WTC11 (cell line): ENCODE measurements at regions not wholly inside any gene's neighbourhood (a gene's known extent, or its start where the extent isn't known, plus 50 kb on each side); places are given as distances from the start of the nearest gene placed in this dataset.
A peak's percentile ranks its signal among the peaks of the same experiment; 100 is the strongest.

ENCODE experiments used
- ATAC-seq: fragments of 200-7000 bp; cut with Tn5 transposase; 2 replicates; pipeline ENCODE4 v1.10.0; 2021; ENCODE audit warnings: mild to moderate bottlenecking, moderate library complexity
- CTCF ChIA-PET: fragments of 300-600 bp; sonication (Branson Sonifier 250); formaldehyde crosslinking; loops from one replicate; lab custom pipeline; 2021; ENCODE audit warnings: antibody characterized with exemption; lab: Charles Lee
- POLR2A ChIA-PET: fragments of 350-600 bp; sonication (Branson Sonifier 250); formaldehyde crosslinking; loops from one replicate; lab custom pipeline; 2021; ENCODE audit warnings: antibody characterized with exemption; lab: Charles Lee
- DNase-seq: peaks from one replicate; pipeline ENCODE4 v3.0.0; 2021; ENCODE audit warnings: low spot score
- H3K27ac Mint-ChIP-seq: 2 replicates; pipeline ENCODE4 v1.8.0; 2021; ENCODE audit warnings: mixed read lengths
- H3K27me3 Mint-ChIP-seq: 2 replicates; pipeline ENCODE4 v1.8.0; 2021; ENCODE audit warnings: low read depth, mild to moderate bottlenecking, moderate library complexity, mixed read lengths
- H3K36me3 Mint-ChIP-seq: 2 replicates; pipeline ENCODE4 v1.8.0; 2021; ENCODE audit warnings: mixed read lengths
- H3K4me1 Mint-ChIP-seq: 2 replicates; pipeline ENCODE4 v1.8.0; 2022; ENCODE audit warnings: mixed read lengths
- H3K4me3 Mint-ChIP-seq: 2 replicates; pipeline ENCODE4 v1.8.0; 2021; ENCODE audit warnings: mild to moderate bottlenecking, moderate library complexity, mixed read lengths
- H3K9me3 Mint-ChIP-seq: 2 replicates; pipeline ENCODE4 v1.8.0; 2021; ENCODE audit warnings: mixed read lengths
- CDX4 ChIP-seq: fragments of 250-450 bp; sonication (Bioruptor Pico); IDR thresholded peaks from 2 replicates; pipeline ENCODE4 v1.9.0; 2021; ENCODE audit warnings: moderate library complexity, mild to moderate bottlenecking, inconsistent platforms, borderline replicate concordance
- CREM ChIP-seq: sonication (generic); formaldehyde crosslinking; IDR thresholded peaks from 2 replicates; pipeline ENCODE4 v1.8.1; 2022; ENCODE audit warnings: mild to moderate bottlenecking, missing genetic modification reagents, moderate library complexity
- EMX1 ChIP-seq: fragments of 250-450 bp; sonication (Bioruptor Pico); IDR thresholded peaks from 2 replicates; pipeline ENCODE4 v1.8.0; 2021; ENCODE audit warnings: mild to moderate bottlenecking
- ESRRA ChIP-seq: sonication (generic); formaldehyde crosslinking; IDR thresholded peaks from 2 replicates; pipeline ENCODE4 v1.8.1; 2022; ENCODE audit warnings: mild to moderate bottlenecking, missing genetic modification reagents, borderline replicate concordance
- ETV6 ChIP-seq: sonication (generic); formaldehyde crosslinking; IDR thresholded peaks from 2 replicates; pipeline ENCODE4 v1.8.1; 2022; ENCODE audit warnings: mild to moderate bottlenecking, missing genetic modification reagents
- GRHL2 ChIP-seq: fragments of 250-450 bp; sonication (Bioruptor Pico); IDR thresholded peaks from 2 replicates; pipeline ENCODE4 v1.8.0; 2022; ENCODE audit warnings: mild to moderate bottlenecking, moderate library complexity; ENCODE audit not compliant: insufficient replicate concordance, severe bottlenecking
- MYBL2 ChIP-seq: sonication (generic); formaldehyde crosslinking; IDR thresholded peaks from 2 replicates; pipeline ENCODE4 v1.8.1; 2023; ENCODE audit warnings: mild to moderate bottlenecking, moderate library complexity, missing genetic modification reagents
- SMAD4 ChIP-seq: sonication (generic); formaldehyde crosslinking; IDR thresholded peaks from 2 replicates; pipeline ENCODE4 v1.8.0; 2022; ENCODE audit warnings: mild to moderate bottlenecking, missing genetic modification reagents
- SP1 ChIP-seq: sonication (generic); formaldehyde crosslinking; conservative IDR thresholded peaks from 2 replicates; pipeline ENCODE4 v1.8.1; 2022; ENCODE audit warnings: missing genetic modification reagents
- TEAD4 ChIP-seq: sonication (generic); formaldehyde crosslinking; IDR thresholded peaks from 2 replicates; pipeline ENCODE4 v1.8.0; 2022; ENCODE audit warnings: mild to moderate bottlenecking, missing genetic modification reagents
- ZNF317 ChIP-seq: sonication (generic); formaldehyde crosslinking; IDR thresholded peaks from 2 replicates; pipeline ENCODE4 v1.8.1; 2023; ENCODE audit warnings: low read depth, mild to moderate bottlenecking, moderate library complexity, missing genetic modification reagents, borderline replicate concordance
- ZNF396 ChIP-seq: fragments of 250-450 bp; sonication (Bioruptor Pico); IDR thresholded peaks from 2 replicates; pipeline ENCODE4 v1.8.0; 2021; ENCODE audit warnings: mild to moderate bottlenecking, moderate library complexity, borderline replicate concordance
- ZNF423 ChIP-seq: fragments of 250-450 bp; sonication (Bioruptor Pico); IDR thresholded peaks from 2 replicates; pipeline ENCODE4 v2.1.2; 2022; ENCODE audit warnings: mild to moderate bottlenecking, moderate library complexity
- TF ChIP-seq, protein P1 (sequence below): sonication (generic); formaldehyde crosslinking; IDR thresholded peaks from 2 replicates; pipeline ENCODE4 v1.8.1; 2023; ENCODE audit warnings: mild to moderate bottlenecking, missing genetic modification reagents
- TF ChIP-seq, protein P2 (sequence below): fragments of 250-450 bp; sonication (Bioruptor Pico); IDR thresholded peaks from 2 replicates; pipeline ENCODE4 v1.9.0; 2021; ENCODE audit warnings: mild to moderate bottlenecking, borderline replicate concordance
- TF ChIP-seq, protein P3 (sequence below): sonication (generic); formaldehyde crosslinking; IDR thresholded peaks from 2 replicates; pipeline ENCODE4 v1.8.1; 2023; ENCODE audit warnings: mild to moderate bottlenecking, missing genetic modification reagents

DNA sequence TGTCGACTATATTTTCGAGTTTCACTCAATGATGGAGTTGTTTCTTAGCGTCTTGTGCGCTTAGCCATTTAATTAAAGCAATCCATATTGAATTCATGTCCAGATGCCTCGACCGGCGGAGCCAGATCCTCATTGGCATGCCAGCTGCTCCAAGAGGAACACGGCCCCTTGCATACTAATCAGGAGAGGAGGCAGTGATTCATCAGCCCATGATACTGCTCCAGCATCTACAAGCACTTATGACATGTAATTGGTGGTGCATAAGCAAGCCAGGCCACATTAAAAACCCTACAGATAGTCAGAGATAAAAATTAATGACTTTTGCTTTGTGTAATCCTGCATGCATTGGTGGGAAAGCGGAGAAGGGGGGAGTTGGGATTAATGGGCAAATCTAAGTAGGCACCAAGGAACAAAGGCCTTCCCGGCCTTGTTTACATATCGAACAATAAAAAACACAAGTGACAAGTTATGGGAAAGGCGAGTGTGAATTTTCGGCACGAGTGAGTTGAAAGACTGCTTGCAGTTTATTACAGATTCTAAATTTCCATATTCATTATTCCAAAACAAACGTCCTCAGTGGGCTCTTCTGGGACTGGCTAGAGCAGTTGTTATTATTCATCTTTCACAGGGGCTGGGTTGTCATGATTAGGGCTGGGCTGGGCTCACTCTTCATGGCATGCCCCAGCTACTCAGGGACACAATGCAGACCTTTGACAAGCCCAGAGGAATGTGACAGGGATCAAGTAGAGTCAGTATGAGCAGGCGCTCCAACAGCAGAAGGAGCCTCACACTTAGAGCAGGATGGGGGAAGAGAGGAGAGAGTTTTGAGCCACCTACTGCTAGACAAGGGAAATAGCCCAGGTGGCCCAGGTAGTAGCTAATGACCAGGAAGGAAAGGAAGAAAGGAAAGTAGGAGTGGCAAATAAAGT, 281.7 kb upstream of the ZFHX3 start:
- ATAC-seq (peak; percentile 89), DNase-seq (peak; percentile 22)
- TF ChIP-seq EMX1 (CRISPR knock-in tag) (no peak), SP1 (CRISPR knock-in tag) (no peak), ESRRA (CRISPR knock-in tag) (no peak), ZNF396 (no peak), ZNF317 (CRISPR knock-in tag) (no peak), ZNF423 (CRISPR knock-in tag) (no peak), ETV6 (CRISPR knock-in tag) (no peak), SMAD4 (CRISPR knock-in tag) (no peak), CDX4 (CRISPR knock-in tag) (no peak), CREM (no peak), TEAD4 (CRISPR knock-in tag) (no peak), GRHL2 (CRISPR knock-in tag) (no peak), MYBL2 (no peak)
- TF ChIP-seq, protein P1, sequence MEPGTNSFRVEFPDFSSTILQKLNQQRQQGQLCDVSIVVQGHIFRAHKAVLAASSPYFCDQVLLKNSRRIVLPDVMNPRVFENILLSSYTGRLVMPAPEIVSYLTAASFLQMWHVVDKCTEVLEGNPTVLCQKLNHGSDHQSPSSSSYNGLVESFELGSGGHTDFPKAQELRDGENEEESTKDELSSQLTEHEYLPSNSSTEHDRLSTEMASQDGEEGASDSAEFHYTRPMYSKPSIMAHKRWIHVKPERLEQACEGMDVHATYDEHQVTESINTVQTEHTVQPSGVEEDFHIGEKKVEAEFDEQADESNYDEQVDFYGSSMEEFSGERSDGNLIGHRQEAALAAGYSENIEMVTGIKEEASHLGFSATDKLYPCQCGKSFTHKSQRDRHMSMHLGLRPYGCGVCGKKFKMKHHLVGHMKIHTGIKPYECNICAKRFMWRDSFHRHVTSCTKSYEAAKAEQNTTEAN (CRISPR knock-in tag), result no peak
- TF ChIP-seq, protein P2, sequence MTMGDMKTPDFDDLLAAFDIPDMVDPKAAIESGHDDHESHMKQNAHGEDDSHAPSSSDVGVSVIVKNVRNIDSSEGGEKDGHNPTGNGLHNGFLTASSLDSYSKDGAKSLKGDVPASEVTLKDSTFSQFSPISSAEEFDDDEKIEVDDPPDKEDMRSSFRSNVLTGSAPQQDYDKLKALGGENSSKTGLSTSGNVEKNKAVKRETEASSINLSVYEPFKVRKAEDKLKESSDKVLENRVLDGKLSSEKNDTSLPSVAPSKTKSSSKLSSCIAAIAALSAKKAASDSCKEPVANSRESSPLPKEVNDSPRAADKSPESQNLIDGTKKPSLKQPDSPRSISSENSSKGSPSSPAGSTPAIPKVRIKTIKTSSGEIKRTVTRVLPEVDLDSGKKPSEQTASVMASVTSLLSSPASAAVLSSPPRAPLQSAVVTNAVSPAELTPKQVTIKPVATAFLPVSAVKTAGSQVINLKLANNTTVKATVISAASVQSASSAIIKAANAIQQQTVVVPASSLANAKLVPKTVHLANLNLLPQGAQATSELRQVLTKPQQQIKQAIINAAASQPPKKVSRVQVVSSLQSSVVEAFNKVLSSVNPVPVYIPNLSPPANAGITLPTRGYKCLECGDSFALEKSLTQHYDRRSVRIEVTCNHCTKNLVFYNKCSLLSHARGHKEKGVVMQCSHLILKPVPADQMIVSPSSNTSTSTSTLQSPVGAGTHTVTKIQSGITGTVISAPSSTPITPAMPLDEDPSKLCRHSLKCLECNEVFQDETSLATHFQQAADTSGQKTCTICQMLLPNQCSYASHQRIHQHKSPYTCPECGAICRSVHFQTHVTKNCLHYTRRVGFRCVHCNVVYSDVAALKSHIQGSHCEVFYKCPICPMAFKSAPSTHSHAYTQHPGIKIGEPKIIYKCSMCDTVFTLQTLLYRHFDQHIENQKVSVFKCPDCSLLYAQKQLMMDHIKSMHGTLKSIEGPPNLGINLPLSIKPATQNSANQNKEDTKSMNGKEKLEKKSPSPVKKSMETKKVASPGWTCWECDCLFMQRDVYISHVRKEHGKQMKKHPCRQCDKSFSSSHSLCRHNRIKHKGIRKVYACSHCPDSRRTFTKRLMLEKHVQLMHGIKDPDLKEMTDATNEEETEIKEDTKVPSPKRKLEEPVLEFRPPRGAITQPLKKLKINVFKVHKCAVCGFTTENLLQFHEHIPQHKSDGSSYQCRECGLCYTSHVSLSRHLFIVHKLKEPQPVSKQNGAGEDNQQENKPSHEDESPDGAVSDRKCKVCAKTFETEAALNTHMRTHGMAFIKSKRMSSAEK (CRISPR knock-in tag), result no peak
- TF ChIP-seq, protein P3, sequence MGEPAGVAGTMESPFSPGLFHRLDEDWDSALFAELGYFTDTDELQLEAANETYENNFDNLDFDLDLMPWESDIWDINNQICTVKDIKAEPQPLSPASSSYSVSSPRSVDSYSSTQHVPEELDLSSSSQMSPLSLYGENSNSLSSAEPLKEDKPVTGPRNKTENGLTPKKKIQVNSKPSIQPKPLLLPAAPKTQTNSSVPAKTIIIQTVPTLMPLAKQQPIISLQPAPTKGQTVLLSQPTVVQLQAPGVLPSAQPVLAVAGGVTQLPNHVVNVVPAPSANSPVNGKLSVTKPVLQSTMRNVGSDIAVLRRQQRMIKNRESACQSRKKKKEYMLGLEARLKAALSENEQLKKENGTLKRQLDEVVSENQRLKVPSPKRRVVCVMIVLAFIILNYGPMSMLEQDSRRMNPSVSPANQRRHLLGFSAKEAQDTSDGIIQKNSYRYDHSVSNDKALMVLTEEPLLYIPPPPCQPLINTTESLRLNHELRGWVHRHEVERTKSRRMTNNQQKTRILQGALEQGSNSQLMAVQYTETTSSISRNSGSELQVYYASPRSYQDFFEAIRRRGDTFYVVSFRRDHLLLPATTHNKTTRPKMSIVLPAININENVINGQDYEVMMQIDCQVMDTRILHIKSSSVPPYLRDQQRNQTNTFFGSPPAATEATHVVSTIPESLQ (CRISPR knock-in tag), result no peak
- ChIA-PET CTCF (interaction anchor here (0.5 to 1.4 kb wide), 4 partner anchors 10 to 497 kb away, joined by 3 to 7 read pairs (median 4); no protein-coding TSS in a partner anchor), POLR2A (interaction anchor here (1.0 kb wide), 1 partner anchor 35 kb away, joined by 3 read pairs; no protein-coding TSS in a partner anchor)
- H3K27ac Mint-ChIP-seq, result no peak overlapping the region
- no peaks in the 10 kb centered on the region; the same call in 1 of the 2 replicates for H3K4me1 Mint-ChIP-seq
- no peaks in the 10 kb centered on the region; the same call in 1 of the 2 replicates for H3K9me3 Mint-ChIP-seq
- no peaks in the 10 kb centered on the region for H3K27me3 Mint-ChIP-seq
- no peaks in the 10 kb centered on the region for H3K36me3 Mint-ChIP-seq
- no peak overlapping the region for H3K4me3 Mint-ChIP-seq
